Neural progenitor cell (in vitro differentiated cells): ENCODE measurements at regions not wholly inside any gene's neighbourhood (a gene's known extent, or its start where the extent isn't known, plus 50 kb on each side); places are given as distances from the start of the nearest gene placed in this dataset.

Experiments used
- CTCF ChIP-seq: fragments of 200-600 bp; sonication (generic); IDR thresholded peaks from 2 replicates; pipeline ENCODE4 v1.5.1; 2017; ENCODE audit warnings: antibody characterized with exemption, mild to moderate bottlenecking
- EZH2 ChIP-seq: fragments of 200-600 bp; sonication (generic); IDR thresholded peaks from 2 replicates; pipeline ENCODE4 v1.6.1; 2017; ENCODE audit warnings: antibody characterized with exemption, mild to moderate bottlenecking, moderate library complexity
- EZH2phosphoT487 ChIP-seq: fragments of 200-600 bp; sonication (generic); IDR thresholded peaks from 2 replicates; pipeline ENCODE4 v1.6.1; 2017; ENCODE audit warnings: antibody characterized with exemption

GRCh38 chr10:44064317-44064716 is 320.6 kb downstream of the CXCL12 start:
- TF ChIP-seq CTCF: no peak
- no peak for TF ChIP-seq EZH2phosphoT487
- TF ChIP-seq EZH2: no peak
